Testis (tissue), 2 donors: ENCODE measurements at regions not wholly inside any gene's neighbourhood (a gene's known extent, or its start where the extent isn't known, plus 50 kb on each side); places are given as distances from the start of the nearest gene placed in this dataset.

Experiments
- CTCF ChIP-seq, 3 experiments: fragments of 450-650 bp in 2 of 3; fragments of 200-600 bp in 1 of 3; sonication (generic) in 1 of 3; IDR thresholded peaks; one replicate each; pipeline ENCODE4 v1.5.1; 2016 to 2019; ENCODE audit warnings: antibody characterized with exemption in 3 of 3, mild to moderate bottlenecking in 2 of 3, moderate library complexity in 1 of 3
- POLR2A ChIP-seq: fragments of 450-650 bp; IDR thresholded peaks from one replicate; pipeline ENCODE4 v1.6.1; 2017; ENCODE audit warnings: antibody characterized with exemption, mild to moderate bottlenecking, moderate library complexity

GRCh38 chr15:47872869-47873432 lies 155.6 kb downstream of the SEMA6D start:
- no peak for TF ChIP-seq CTCF (IDR thresholded peaks at IDR 0.05)
- no peak for TF ChIP-seq POLR2A
